HG03439 (cell line): ENCODE measurements at regions not wholly inside any gene's neighbourhood (a gene's known extent, or its start where the extent isn't known, plus 50 kb on each side); places are given as distances from the start of the nearest gene placed in this dataset.

Source experiments
- ATAC-seq: cut with Tn5 transposase; IDR thresholded peaks from one replicate; pipeline ENCODE4 v1.9.1; 2021; ENCODE audit warnings: mild to moderate bottlenecking, moderate library complexity; ENCODE audit not compliant: unreplicated experiment

- no peak for ATAC-seq
These were observed 50.5 kb downstream of the RGS12 start for GRCh38 chr4:3343358-3343757.

- no peak for ATAC-seq
These were observed 51.3 kb downstream of the RGS12 start for GRCh38 chr4:3344104-3344503.

GRCh38 chr4:3344596-3344995, 51.8 kb downstream of the RGS12 start:
- no peak for ATAC-seq

GRCh38 chr4:3345384-3345783, 52.6 kb downstream of the RGS12 start:
- no peak for ATAC-seq

- peak; percentile 73 for ATAC-seq
These were observed 53.3 kb downstream of the RGS12 start for GRCh38 chr4:3346146-3346545.

GRCh38 chr4:3347871-3348270, 55.0 kb downstream of the RGS12 start:
- no peak for ATAC-seq

- no peak for ATAC-seq
These were observed 55.8 kb downstream of the RGS12 start for GRCh38 chr4:3348621-3349020.

- no peak for ATAC-seq
These were observed 56.3 kb downstream of the RGS12 start for GRCh38 chr4:3349116-3349515.

GRCh38 chr4:3351997-3352396, 59.2 kb downstream of the RGS12 start:
- ATAC-seq: no peak

GRCh38 chr4:3352505-3352904, 59.7 kb downstream of the RGS12 start:
- no peak for ATAC-seq

GRCh38 chr4:3352941-3353594, 60.2 kb downstream of the RGS12 start:
- ATAC-seq: no peak

GRCh38 chr4:3353752-3354454, 61.1 kb downstream of the RGS12 start:
- ATAC-seq: no peak

- ATAC-seq: no peak
These were observed 61.6 kb downstream of the RGS12 start for GRCh38 chr4:3354455-3354811.

- peak; percentile 76 for ATAC-seq
These were observed 62.5 kb downstream of the RGS12 start for GRCh38 chr4:3355266-3355748.

- no peak for ATAC-seq
These were observed 65.8 kb downstream of the RGS12 start for GRCh38 chr4:3358656-3359055.

GRCh38 chr4:3360777-3361176, 68.0 kb downstream of the RGS12 start:
- ATAC-seq: no peak

- ATAC-seq: no peak
These were observed 68.6 kb downstream of the RGS12 start for GRCh38 chr4:3361406-3361805.

GRCh38 chr4:3361896-3362295, 69.1 kb downstream of the RGS12 start:
- ATAC-seq: no peak

- ATAC-seq: no peak
These were observed 69.8 kb downstream of the RGS12 start for GRCh38 chr4:3362431-3363287.

GRCh38 chr4:3363411-3364141, 70.8 kb downstream of the RGS12 start:
- no peak for ATAC-seq

GRCh38 chr4:3364199-3364598, 71.4 kb downstream of the RGS12 start:
- ATAC-seq: no peak
